Psoas muscle (tissue), 7 donors: ENCODE measurements at regions not wholly inside any gene's neighbourhood (a gene's known extent, or its start where the extent isn't known, plus 50 kb on each side); places are given as distances from the start of the nearest gene placed in this dataset.

Experiments
- ATAC-seq, 4 donors: fragments of 200-7000 bp; cut with Tn5 transposase; one replicate each; pipeline ENCODE4 v1.9.1; 2020; ENCODE audit warnings: moderate library complexity in 3 of 4, mild to moderate bottlenecking in 2 of 4
- DNase-seq, 2 donors: peaks; one replicate each; pipeline ENCODE4 v3.0.0-alpha.2; 2020
- H3K27ac ChIP-seq: fragments of 200-600 bp; one replicate; pipeline ENCODE4 v1.8.0; 2022
- H3K27me3 ChIP-seq, 3 donors: fragments of 200-600 bp in 1 of 3; one replicate each; pipeline versions ENCODE4 v1.6.1 to v1.8.0; 2013 to 2022; ENCODE audit warnings: low read length in 2 of 3, mild to moderate bottlenecking in 2 of 3, moderate library complexity in 1 of 3; ENCODE audit not compliant: insufficient read depth in 3 of 3
- H3K36me3 ChIP-seq, 2 donors: fragments of 200-600 bp in 1 of 2; one replicate each; pipeline versions ENCODE4 v1.6.1 to v1.8.0; 2013 to 2022; ENCODE audit warnings: low read depth in 1 of 2, mild to moderate bottlenecking in 1 of 2, moderate library complexity in 1 of 2; ENCODE audit not compliant: insufficient read depth in 1 of 2
- H3K4me1 ChIP-seq: fragments of 200-600 bp; one replicate; pipeline ENCODE4 v1.8.0; 2022
- H3K4me3 ChIP-seq: fragments of 200-600 bp; one replicate; pipeline ENCODE4 v1.8.0; 2022; ENCODE audit warnings: mild to moderate bottlenecking
- H3K9me3 ChIP-seq: fragments of 200-600 bp; one replicate; pipeline ENCODE4 v1.8.0; 2022
- CTCF ChIP-seq: fragments of 200-600 bp; IDR thresholded peaks from one replicate; pipeline ENCODE4 v1.8.0; 2022; ENCODE audit warnings: antibody characterized with exemption
- WGBS, 3 donors: extraction: QIAGEN DNeasy Blood & Tissue Kit; methylation state at CpG; one replicate each; pipeline versions ENCODE4 v1.1.6 to v1.1.7; 2013; 5-methylcytosine and 5-hydroxymethylcytosine counted together
- intact Hi-C, 2 donors: fragments of 100-400 bp; cut with DNase I; formaldehyde crosslinking; loops; one replicate each; pipeline versions ENCODE4 v1.11.0 to v1.14.2; 2022
- donor health status: healthy with polysubstance abuse.
- donor health status: DM: no; HTN: no; CAD: no; lungs with moderate emphysema.
- donor health status: Bipolar disorder and iron deficiency.
- donor health status: healthy.
- donor health status: DM: yes; HTN: yes; CAD: no.
- donor health status: DM: no; HTN: no; CAD: no.
- donor health status: DM: yes; HTN: yes; CAD: no.

- intact Hi-C loops = no loop called here
- no peaks in the 10 kb centered on the region for H3K4me1 ChIP-seq
- H3K4me3 ChIP-seq = no peak overlapping the region
- H3K27me3 ChIP-seq = peaks cover 0 to 3% (median 0%) of the 10 kb centered on the region in 3 donors
- no peak overlapping the region for H3K27ac ChIP-seq
- ATAC-seq (no peak), DNase-seq (no peak)
- H3K9me3 ChIP-seq = no peaks in the 10 kb centered on the region
- WGBS, 3 donors = 39 to 47% (median 43%) methylated on average over 10 of the region's 10 CpGs
- TF ChIP-seq CTCF = no peak
- no peaks in the 10 kb centered on the region for H3K36me3 ChIP-seq
Measured at GRCh38 chr10:9922126-9922870, 1095.4 kb upstream of the CELF2 start.

- TF ChIP-seq CTCF = no peak
- no peaks in the 10 kb centered on the region for H3K9me3 ChIP-seq
- H3K4me3 ChIP-seq = no peak overlapping the region
- DNase-seq (no peak), ATAC-seq (no peak)
- WGBS, 3 donors = 81 to 87% (median 85%) methylated on average over 3 of the region's 3 CpGs
- no peaks in the 10 kb centered on the region for H3K4me1 ChIP-seq
- H3K36me3 ChIP-seq = no peaks in the 10 kb centered on the region
- H3K27ac ChIP-seq = no peak overlapping the region
- no peaks in the 10 kb centered on the region for H3K27me3 ChIP-seq
- intact Hi-C loops = no loop called here
Measured at GRCh38 chr10:9926003-9926402, 1091.7 kb upstream of the CELF2 start.

GRCh38 chr10:9926881-9927280 lies 1090.8 kb upstream of the CELF2 start:
- no peaks in the 10 kb centered on the region for H3K9me3 ChIP-seq
- no peaks in the 10 kb centered on the region for H3K27me3 ChIP-seq
- no peak overlapping the region for H3K4me3 ChIP-seq
- no peak overlapping the region for H3K27ac ChIP-seq
- no peak for TF ChIP-seq CTCF
- DNase-seq (no peak), ATAC-seq (no peak)
- H3K4me1 ChIP-seq = no peaks in the 10 kb centered on the region
- H3K36me3 ChIP-seq = no peaks in the 10 kb centered on the region
- WGBS, 3 donors = 35 to 50% (median 38%) methylated on average over 2 of the region's 2 CpGs
- intact Hi-C loops = no loop called here

- Histone ChIP-seq H3K27me3 (no peaks in the 10 kb centered on the region), H3K27ac (no peak overlapping the region), H3K9me3 (no peaks in the 10 kb centered on the region), H3K4me1 (no peaks in the 10 kb centered on the region), H3K4me3 (no peak overlapping the region), H3K36me3 (no peaks in the 10 kb centered on the region)
- 82 to 89% (median 88%) methylated on average over 2 of the region's 2 CpGs for WGBS, 3 donors
- ATAC-seq (no peak), DNase-seq (no peak)
- no peak for TF ChIP-seq CTCF
- intact Hi-C loops = no loop called here
Measured at GRCh38 chr10:9939716-9940115, 1078.0 kb upstream of the CELF2 start.

GRCh38 chr10:9944690-9945089 lies 1073.0 kb upstream of the CELF2 start:
- ATAC-seq = no peak
- intact Hi-C loops = no loop called here

More at GRCh38 chr10:9944690-9945089, 1073.0 kb upstream of the CELF2 start:
- DNase-seq = no peak
- H3K9me3 ChIP-seq = no peaks in the 10 kb centered on the region
- no peaks in the 10 kb centered on the region for H3K36me3 ChIP-seq
- H3K4me3 ChIP-seq = no peak overlapping the region
- TF ChIP-seq CTCF = no peak
- no peaks in the 10 kb centered on the region for H3K4me1 ChIP-seq
- no peaks in the 10 kb centered on the region for H3K27me3 ChIP-seq
- no peak overlapping the region for H3K27ac ChIP-seq
